H9 (cell line): ENCODE measurements at regions not wholly inside any gene's neighbourhood (a gene's known extent, or its start where the extent isn't known, plus 50 kb on each side); places are given as distances from the start of the nearest gene placed in this dataset.

ENCODE experiments used
- DNase-seq: peaks from one replicate; pipeline ENCODE4 v3.0.0-alpha.2; 2017
- H2AFZ ChIP-seq: one replicate; pipeline ENCODE4 v1.6.1; 2013; ENCODE audit warnings: mild to moderate bottlenecking, low read length, control low read depth, moderate library complexity
- H2AK5ac ChIP-seq: 2 replicates; pipeline ENCODE4 v1.6.1; 2013; ENCODE audit warnings: low read length, control low read depth, mixed read lengths; ENCODE audit not compliant: insufficient read length
- H2BK120ac ChIP-seq: one replicate; pipeline ENCODE4 v1.6.1; 2013; ENCODE audit warnings: low read depth, mild to moderate bottlenecking, low read length, control low read depth, inconsistent platforms; ENCODE audit not compliant: poor library complexity, severe bottlenecking
- H2BK12ac ChIP-seq: 2 replicates; pipeline ENCODE4 v1.6.1; 2013; ENCODE audit warnings: low read length, control low read depth, mixed read lengths, low read depth; ENCODE audit not compliant: insufficient read length
- H2BK15ac ChIP-seq: 2 replicates; pipeline ENCODE4 v1.6.1; 2013; ENCODE audit warnings: low read depth, low read length, control low read depth
- H2BK20ac ChIP-seq: one replicate; pipeline ENCODE4 v1.6.1; 2013; ENCODE audit warnings: low read depth, mild to moderate bottlenecking, low read length, control low read depth, inconsistent platforms; ENCODE audit not compliant: poor library complexity, severe bottlenecking
- H2BK5ac ChIP-seq: 2 replicates; pipeline ENCODE4 v1.6.1; 2013; ENCODE audit warnings: low read length, control low read depth, mixed read lengths; ENCODE audit not compliant: insufficient read length
- H3K14ac ChIP-seq: 2 replicates; pipeline ENCODE4 v1.6.1; 2013; ENCODE audit warnings: low read length, control low read depth; ENCODE audit not compliant: insufficient read depth
- H3K18ac ChIP-seq: 2 replicates; pipeline ENCODE4 v1.6.1; 2013; ENCODE audit warnings: low read depth, mild to moderate bottlenecking, mixed read lengths, low read length, control low read depth; ENCODE audit not compliant: insufficient read length
- H3K23ac ChIP-seq: 2 replicates; pipeline ENCODE4 v1.6.1; 2013; ENCODE audit warnings: low read length, control low read depth, mixed read lengths, low read depth; ENCODE audit not compliant: insufficient read length
- H3K23me2 ChIP-seq: 2 replicates; pipeline ENCODE4 v1.6.1; 2013; ENCODE audit warnings: low read depth, mild to moderate bottlenecking, mixed read lengths, low read length, control low read depth; ENCODE audit not compliant: insufficient read length, poor library complexity, severe bottlenecking
- H3K27ac ChIP-seq: 2 replicates; pipeline ENCODE4 v1.5.1; 2013; ENCODE audit warnings: low read length, control low read depth, mixed read lengths, low read depth; ENCODE audit not compliant: insufficient read length
- H3K27me3 ChIP-seq: 2 replicates; pipeline ENCODE4 v1.6.1; 2013; ENCODE audit warnings: low read length, control low read depth, inconsistent platforms; ENCODE audit not compliant: insufficient read depth
- H3K4ac ChIP-seq: 2 replicates; pipeline ENCODE4 v1.6.1; 2013; ENCODE audit warnings: low read depth, mild to moderate bottlenecking, control low read depth, inconsistent platforms, low read length, moderate library complexity
- H3K4me1 ChIP-seq: 2 replicates; pipeline ENCODE4 v1.6.1; 2013; ENCODE audit warnings: low read length, control low read depth, inconsistent platforms; ENCODE audit not compliant: insufficient read depth
- H3K4me2 ChIP-seq: 2 replicates; pipeline ENCODE4 v1.6.1; 2013; ENCODE audit warnings: low read length, control low read depth, mixed read lengths; ENCODE audit not compliant: insufficient read length, insufficient read depth
- H3K56ac ChIP-seq: 2 replicates; pipeline ENCODE4 v1.6.1; 2013; ENCODE audit warnings: low read depth, mild to moderate bottlenecking, mixed read lengths, low read length, control low read depth; ENCODE audit not compliant: insufficient read length
- H3K79me1 ChIP-seq: 2 replicates; pipeline ENCODE4 v1.6.1; 2013; ENCODE audit warnings: low read depth, mild to moderate bottlenecking, moderate library complexity, low read length, control low read depth, inconsistent platforms; ENCODE audit not compliant: insufficient read depth, poor library complexity, severe bottlenecking
- H3K79me2 ChIP-seq: 2 replicates; pipeline ENCODE4 v1.6.1; 2013; ENCODE audit warnings: low read length, control low read depth, inconsistent platforms; ENCODE audit not compliant: insufficient read depth
- H3K9ac ChIP-seq: 2 replicates; pipeline ENCODE4 v1.6.1; 2013; ENCODE audit warnings: low read length, control low read depth, mixed read lengths; ENCODE audit not compliant: insufficient read length; ENCODE audit errors: extremely low read depth
- H3K9me3 ChIP-seq: one replicate; pipeline ENCODE4 v1.6.1; 2013; ENCODE audit warnings: low read depth, low read length, inconsistent platforms; ENCODE audit not compliant: control insufficient read depth
- H3T11ph ChIP-seq: one replicate; pipeline ENCODE4 v1.6.1; 2013; ENCODE audit warnings: mild to moderate bottlenecking, low read length, control low read depth, inconsistent platforms
- H4K20me1 ChIP-seq: one replicate; pipeline ENCODE4 v1.6.1; 2013; ENCODE audit not compliant: control insufficient read depth, insufficient read length, insufficient read depth
- H4K5ac ChIP-seq: 2 replicates; pipeline ENCODE4 v1.6.1; 2013; ENCODE audit warnings: low read depth, mild to moderate bottlenecking, mixed read lengths, low read length, control low read depth; ENCODE audit not compliant: insufficient read length
- H4K8ac ChIP-seq: replicated peaks from 2 replicates; pipeline ENCODE4 v1.6.1; 2013; ENCODE audit warnings: low read length, control low read depth, mixed read lengths, low read depth; ENCODE audit not compliant: insufficient read length
- H4K91ac ChIP-seq: 2 replicates; pipeline ENCODE4 v1.6.1; 2013; ENCODE audit warnings: low read depth, mild to moderate bottlenecking, moderate library complexity, mixed read lengths, low read length, control low read depth; ENCODE audit not compliant: insufficient read length
- H3K27ac Mint-ChIP-seq, 3 experiments: 2 replicates in 2 of 3; 3 replicates in 1 of 3; pipeline ENCODE4 v1.8.0; 2020 to 2021; ENCODE audit warnings: mixed read lengths in 3 of 3, mild to moderate bottlenecking in 1 of 3, moderate library complexity in 1 of 3
- H3K27me3 Mint-ChIP-seq: 2 replicates; pipeline ENCODE4 v1.8.0; 2021; ENCODE audit warnings: low read depth, mild to moderate bottlenecking, moderate library complexity, mixed read lengths
- H3K36me3 Mint-ChIP-seq, 3 experiments: 2 replicates in 2 of 3; 3 replicates in 1 of 3; pipeline ENCODE4 v1.8.0; 2020 to 2021; ENCODE audit warnings: low read depth in 3 of 3, mixed read lengths in 3 of 3; ENCODE audit not compliant: insufficient read depth in 1 of 3
- H3K4me1 Mint-ChIP-seq, 2 experiments: 2 replicates each; pipeline ENCODE4 v1.8.0; 2020; ENCODE audit warnings: mixed read lengths in 2 of 2
- H3K4me3 Mint-ChIP-seq, 2 experiments: 2 replicates in 1 of 2; 3 replicates in 1 of 2; pipeline ENCODE4 v1.8.0; 2020 to 2021; ENCODE audit warnings: mild to moderate bottlenecking in 2 of 2, mixed read lengths in 2 of 2, moderate library complexity in 1 of 2
- H3K9me3 Mint-ChIP-seq, 2 experiments: 2 replicates in 1 of 2; 3 replicates in 1 of 2; pipeline ENCODE4 v1.8.0; 2020; ENCODE audit warnings: mild to moderate bottlenecking in 2 of 2, mixed read lengths in 2 of 2, moderate library complexity in 1 of 2
- WGBS: extraction: QIAGEN DNeasy Blood & Tissue Kit; methylation state at CpG from one replicate; pipeline ENCODE4 v1.1.7; 2013; ENCODE audit warnings: missing lambda C conversion rate, low lambda C conversion rate, mixed read lengths; ENCODE audit not compliant: insufficient read length; ENCODE audit errors: extremely low coverage; 5-methylcytosine and 5-hydroxymethylcytosine counted together
- TF ChIP-seq, protein P1 (sequence below): fragments of 200-600 bp; sonication (generic); conservative IDR thresholded peaks from 3 replicates; pipeline ENCODE4 v1.8.0; 2021; ENCODE audit warnings: antibody characterized with exemption, mild to moderate bottlenecking

DNA sequence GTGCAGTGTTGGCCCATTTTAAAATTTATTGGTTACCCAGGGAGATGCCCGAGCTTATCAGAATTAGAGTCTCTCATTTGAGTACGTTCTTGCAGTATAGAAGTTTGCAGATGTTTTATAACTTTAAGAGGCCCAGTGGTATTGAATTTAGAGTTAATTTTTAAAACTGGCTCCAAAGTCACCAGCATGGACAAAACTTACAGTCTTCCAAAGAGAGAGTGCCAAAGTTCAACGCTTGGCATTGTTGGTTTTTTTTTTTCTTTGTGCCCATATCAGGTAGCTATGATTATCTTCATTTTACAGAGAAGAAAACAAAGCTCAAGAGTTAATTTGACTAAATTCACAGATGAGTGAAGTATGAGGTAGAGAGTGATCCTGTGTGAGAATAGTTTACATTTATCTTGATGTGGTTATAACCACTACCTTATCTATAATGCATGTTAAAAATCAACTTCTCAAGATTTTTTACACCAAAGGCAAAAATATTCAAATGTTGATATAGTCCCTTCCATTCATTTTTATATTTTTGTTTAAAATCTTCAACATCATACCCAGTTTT, 273.7 kb upstream of the DMRT1 start:
- no peaks in the 10 kb centered on the region for H3K4me1 ChIP-seq
- no peak overlapping the region for H2BK120ac ChIP-seq
- Mint-ChIP-seq H3K36me3 (peaks cover 16 to 22% (median 22%) of the 10 kb centered on the region in 3 experiments), H3K27ac (no peak overlapping the region), H3K9me3 (peaks cover 9 to 19% of the 10 kb centered on the region in 2 experiments; a peak in 4 of 5 replicates), H3K27me3 (no peaks in the 10 kb centered on the region; the same call in 1 of the 2 replicates), H3K4me1 (0 out of 4 replicates have a peak, but pooled peaks cover 0 to 2% of the 10 kb centered on the region in 2 experiments), H3K4me3 (no peak overlapping the region)
- H2AK5ac ChIP-seq, result no peak overlapping the region
- H3K14ac ChIP-seq, result no peak overlapping the region
- no peaks in the 10 kb centered on the region for H3K23me2 ChIP-seq
- no peak overlapping the region for H3K4me2 ChIP-seq
- H3K18ac ChIP-seq, result no peak overlapping the region
- no peak overlapping the region for H3K56ac ChIP-seq
- no peak overlapping the region for H2AFZ ChIP-seq
- H4K8ac ChIP-seq, result no peak overlapping the region
- no peak overlapping the region for H2BK5ac ChIP-seq
- no peaks in the 10 kb centered on the region for H4K20me1 ChIP-seq
- H4K5ac ChIP-seq, result no peak overlapping the region
- no peaks in the 10 kb centered on the region for H3K79me1 ChIP-seq
- H3T11ph ChIP-seq, result no peak overlapping the region
- no peaks in the 10 kb centered on the region for H3K9me3 ChIP-seq
- no peak overlapping the region for H4K91ac ChIP-seq
- WGBS, result no CpG with 5 or more reads among the region's 3 CpGs
- H3K79me2 ChIP-seq, result peaks cover 1% of the 10 kb centered on the region; the same call in 1 of the 2 replicates
- no peaks in the 10 kb centered on the region for H3K27me3 ChIP-seq
- H3K27ac ChIP-seq, result no peak overlapping the region
- H2BK20ac ChIP-seq, result no peak overlapping the region
- H3K4ac ChIP-seq, result no peak overlapping the region
- TF ChIP-seq, protein P1, sequence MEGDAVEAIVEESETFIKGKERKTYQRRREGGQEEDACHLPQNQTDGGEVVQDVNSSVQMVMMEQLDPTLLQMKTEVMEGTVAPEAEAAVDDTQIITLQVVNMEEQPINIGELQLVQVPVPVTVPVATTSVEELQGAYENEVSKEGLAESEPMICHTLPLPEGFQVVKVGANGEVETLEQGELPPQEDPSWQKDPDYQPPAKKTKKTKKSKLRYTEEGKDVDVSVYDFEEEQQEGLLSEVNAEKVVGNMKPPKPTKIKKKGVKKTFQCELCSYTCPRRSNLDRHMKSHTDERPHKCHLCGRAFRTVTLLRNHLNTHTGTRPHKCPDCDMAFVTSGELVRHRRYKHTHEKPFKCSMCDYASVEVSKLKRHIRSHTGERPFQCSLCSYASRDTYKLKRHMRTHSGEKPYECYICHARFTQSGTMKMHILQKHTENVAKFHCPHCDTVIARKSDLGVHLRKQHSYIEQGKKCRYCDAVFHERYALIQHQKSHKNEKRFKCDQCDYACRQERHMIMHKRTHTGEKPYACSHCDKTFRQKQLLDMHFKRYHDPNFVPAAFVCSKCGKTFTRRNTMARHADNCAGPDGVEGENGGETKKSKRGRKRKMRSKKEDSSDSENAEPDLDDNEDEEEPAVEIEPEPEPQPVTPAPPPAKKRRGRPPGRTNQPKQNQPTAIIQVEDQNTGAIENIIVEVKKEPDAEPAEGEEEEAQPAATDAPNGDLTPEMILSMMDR, result no peak
- H3K23ac ChIP-seq, result no peak overlapping the region
- H3K9ac ChIP-seq, result no peak overlapping the region
- no peak for DNase-seq
- no peak overlapping the region for H2BK15ac ChIP-seq
- H2BK12ac ChIP-seq, result no peak overlapping the region
